NCI-H2171 treated with DMSO at 0.1 percent for 48 hours (cell line): ENCODE measurements at regions not wholly inside any gene's neighbourhood (a gene's known extent, or its start where the extent isn't known, plus 50 kb on each side); places are given as distances from the start of the nearest gene placed in this dataset.
"Not testable (repeated sequence)": the region's sequence is repeated elsewhere in the genome, so short reads cannot be mapped to it uniquely, and the experiment has no call there.

Experiments used
- DNase-seq: peaks from one replicate; lab custom pipeline; 2025; lab: John Stamatoyannopoulos, UW

DNA sequence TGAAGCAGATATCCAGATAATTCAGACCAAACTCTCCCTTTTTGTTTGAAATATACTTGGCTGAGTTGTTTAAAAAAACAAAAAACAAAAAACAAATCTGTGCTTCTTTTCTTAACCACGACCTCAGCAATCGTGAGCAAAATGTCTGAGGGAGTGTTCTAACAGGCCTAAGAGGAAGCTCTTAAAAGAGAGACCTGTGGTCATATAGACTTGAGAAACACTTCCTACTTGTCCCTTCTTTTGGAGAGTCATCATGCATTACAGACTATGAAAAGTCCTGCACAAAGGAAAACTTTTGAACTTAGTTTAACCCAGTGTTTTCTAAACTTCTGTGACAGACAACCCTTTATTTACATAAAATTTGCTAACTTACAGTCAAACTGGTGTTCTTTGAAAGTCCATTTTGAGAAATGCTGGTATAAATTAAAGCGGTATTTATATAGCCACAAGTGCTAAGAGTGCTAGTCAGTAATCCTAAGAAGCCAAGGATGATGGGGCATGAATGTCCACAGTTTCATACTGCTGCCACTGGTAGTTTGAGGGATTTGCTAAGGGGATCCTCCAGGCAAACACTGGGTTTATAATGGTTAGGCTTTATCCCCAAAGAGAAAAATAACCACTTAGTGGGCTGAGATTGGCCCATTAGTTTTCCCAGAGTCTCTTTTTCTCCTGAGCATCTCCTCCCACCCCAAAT is 199.8 kb downstream of the LRRC70 start:
- no peak for DNase-seq

DNA sequence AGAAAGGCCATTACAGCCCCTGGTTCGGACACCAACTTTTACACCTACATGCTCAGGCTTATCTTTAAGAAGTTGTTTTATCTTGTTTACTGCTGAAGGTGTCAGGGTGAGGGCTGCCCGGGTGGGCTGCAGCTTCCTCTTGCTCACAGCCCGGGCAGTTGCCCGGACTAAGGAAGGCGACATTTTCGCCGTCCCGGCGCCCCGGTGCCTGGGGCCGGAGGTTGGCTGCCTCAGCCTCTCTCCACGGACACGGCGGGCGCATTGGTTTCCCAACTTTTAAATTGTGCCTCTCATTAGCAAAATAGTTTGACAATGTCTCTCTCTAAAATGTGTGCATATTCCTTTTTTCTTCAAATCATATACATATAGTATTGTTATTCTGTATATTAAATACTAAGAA is 198.5 kb downstream of the LRRC70 start:
- DNase-seq, result not testable (repeated sequence)

DNA sequence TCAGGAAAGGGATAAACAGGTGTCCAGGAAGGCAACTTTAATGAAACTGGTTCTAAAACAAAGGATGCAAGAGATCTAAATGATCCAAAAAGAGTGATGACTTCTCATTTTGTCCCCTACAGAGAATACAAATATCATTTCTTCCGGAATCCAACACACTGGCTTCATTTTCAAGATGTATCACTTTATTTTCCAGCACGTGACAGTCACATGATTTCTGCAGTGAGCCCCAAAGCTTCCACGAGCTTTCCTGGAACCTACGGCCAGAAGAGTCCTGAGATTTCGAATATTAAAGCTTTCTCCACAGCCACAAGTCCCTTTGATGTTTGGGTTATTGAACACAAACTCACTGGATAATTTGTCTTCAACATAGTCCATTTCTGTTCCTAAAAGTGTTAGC is 198.0 kb downstream of the LRRC70 start:
- not testable (repeated sequence) for DNase-seq

DNA sequence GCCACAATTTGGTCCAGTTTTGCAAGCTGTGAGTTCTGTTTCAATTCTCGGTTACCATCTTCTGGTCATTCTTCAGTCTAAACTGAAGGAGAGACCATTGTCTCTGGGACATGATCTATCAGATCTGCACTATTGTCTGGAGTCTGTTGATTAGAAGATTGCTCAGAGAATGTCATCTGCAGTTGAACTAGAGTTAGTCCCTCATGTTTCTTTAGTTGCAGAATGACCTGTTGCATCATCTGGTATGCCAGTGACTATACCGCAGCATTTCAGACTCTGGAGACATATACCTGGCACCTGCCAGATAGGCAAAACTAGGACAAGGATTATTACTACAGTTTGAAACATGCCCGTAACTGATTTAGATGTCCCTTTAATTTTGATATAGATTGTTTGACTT is 194.8 kb downstream of the LRRC70 start:
- DNase-seq, result no peak

DNA sequence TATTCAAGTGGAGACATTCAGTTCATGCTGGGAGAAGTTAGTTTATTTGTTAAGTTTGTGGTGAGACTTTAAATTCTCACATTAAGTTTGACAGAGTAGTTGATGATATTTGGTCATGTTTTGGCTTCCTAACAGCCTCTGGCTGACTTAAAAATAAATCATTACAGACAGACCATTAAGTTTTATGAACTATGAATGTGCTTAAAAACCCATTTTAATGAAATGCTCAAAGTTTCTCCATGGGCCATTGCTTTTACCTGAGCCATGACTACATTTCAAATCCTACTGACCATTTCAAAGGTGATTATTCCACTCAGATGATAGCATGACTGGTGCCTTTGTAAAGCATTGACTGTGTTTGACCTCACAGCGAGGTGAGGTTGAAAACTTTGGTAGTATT is 192.7 kb downstream of the LRRC70 start:
- DNase-seq, result no peak

DNA sequence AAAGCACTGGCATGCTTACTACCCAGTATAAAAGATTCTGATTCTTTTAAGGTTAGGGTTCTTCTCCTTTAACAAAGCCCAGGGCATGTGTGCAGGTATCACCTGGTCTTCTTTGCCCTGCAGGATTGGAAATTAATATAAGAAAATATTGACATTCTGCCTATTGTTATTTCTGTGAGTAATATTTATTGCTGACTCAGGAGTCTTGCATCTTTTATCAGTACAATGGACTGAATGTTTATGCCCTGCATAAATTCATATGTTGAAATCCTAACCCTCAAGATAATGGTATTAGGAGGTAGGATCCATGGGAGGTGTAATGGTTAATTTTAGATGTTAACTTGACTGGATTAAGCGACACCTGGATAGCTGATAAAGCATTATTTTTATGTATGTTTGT is 189.0 kb downstream of the LRRC70 start:
- no peak for DNase-seq

DNA sequence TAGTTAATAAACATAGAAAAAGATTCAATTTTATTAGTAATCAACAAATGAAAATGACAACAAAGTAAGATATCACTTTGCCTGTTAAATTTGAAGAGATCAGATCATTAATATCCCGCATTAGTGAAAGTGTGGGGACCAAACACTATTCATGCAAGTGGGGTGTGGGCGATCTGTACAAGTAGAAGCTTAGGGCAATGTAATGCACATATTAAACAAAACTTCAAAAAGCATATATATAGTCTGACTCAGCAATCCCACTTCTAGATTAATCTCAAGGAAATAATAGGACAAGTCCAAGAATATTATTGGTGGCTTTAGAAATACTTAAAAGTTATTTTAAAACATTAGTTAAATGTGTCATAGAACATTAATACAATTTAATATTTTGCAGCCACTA is 188.5 kb downstream of the LRRC70 start:
- no peak for DNase-seq

DNA sequence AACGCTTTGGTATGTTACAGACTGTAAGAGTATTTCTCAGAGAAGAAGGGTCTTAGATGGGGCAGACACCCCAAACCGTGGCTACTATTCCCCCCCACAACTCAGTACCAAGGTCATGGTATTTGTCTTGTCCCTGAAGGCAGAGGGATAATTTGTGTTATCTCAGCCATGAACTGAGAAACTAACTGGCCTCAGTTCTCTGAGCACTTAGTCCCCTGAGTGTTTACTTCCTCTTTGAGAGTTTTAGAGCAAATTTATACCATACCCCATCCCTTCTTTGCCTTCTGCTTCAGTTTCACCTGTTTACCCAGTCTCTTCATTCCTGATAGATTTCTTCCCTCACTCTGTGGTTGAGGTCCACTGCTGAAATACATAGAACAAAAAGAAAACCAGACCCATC is 183.9 kb downstream of the LRRC70 start:
- no peak for DNase-seq

DNA sequence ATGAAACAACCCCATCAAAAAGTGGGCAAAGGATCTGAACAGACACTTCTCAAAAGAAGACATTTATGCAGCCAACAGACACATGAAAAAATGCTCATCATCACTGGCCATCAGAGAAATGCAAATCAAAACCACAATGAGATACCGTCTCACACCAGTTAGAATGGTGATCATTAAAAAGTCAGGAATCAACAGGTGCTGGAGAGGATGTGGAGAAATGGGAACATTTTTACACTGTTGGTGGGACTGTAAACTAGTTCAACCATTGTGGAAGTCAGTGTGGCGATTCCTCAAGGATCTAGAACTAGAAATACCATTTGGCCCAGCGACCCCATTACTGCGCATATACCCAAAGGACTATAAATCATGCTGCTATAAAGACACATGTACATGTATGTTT is 179.1 kb downstream of the LRRC70 start:
- DNase-seq, result not testable (repeated sequence)

DNA sequence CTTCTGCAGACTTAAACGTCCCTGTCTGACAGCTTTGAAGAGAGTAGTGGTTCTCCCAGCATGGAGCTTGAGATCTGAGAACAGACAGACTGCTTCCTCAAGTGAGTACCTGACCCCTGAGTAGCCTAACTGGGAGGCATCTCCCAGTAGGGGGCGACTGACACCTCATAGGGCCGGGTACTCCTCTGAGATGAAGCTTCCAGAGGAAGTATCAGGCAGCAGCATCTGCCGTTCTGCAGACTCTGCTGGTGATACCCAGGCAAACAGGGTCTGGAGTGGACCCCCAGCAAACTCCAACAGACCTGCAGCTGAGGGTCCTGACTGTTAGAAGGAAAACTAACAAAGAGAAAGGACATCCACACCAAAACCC is 174.4 kb downstream of the LRRC70 start:
- DNase-seq, result not testable (repeated sequence)

DNA sequence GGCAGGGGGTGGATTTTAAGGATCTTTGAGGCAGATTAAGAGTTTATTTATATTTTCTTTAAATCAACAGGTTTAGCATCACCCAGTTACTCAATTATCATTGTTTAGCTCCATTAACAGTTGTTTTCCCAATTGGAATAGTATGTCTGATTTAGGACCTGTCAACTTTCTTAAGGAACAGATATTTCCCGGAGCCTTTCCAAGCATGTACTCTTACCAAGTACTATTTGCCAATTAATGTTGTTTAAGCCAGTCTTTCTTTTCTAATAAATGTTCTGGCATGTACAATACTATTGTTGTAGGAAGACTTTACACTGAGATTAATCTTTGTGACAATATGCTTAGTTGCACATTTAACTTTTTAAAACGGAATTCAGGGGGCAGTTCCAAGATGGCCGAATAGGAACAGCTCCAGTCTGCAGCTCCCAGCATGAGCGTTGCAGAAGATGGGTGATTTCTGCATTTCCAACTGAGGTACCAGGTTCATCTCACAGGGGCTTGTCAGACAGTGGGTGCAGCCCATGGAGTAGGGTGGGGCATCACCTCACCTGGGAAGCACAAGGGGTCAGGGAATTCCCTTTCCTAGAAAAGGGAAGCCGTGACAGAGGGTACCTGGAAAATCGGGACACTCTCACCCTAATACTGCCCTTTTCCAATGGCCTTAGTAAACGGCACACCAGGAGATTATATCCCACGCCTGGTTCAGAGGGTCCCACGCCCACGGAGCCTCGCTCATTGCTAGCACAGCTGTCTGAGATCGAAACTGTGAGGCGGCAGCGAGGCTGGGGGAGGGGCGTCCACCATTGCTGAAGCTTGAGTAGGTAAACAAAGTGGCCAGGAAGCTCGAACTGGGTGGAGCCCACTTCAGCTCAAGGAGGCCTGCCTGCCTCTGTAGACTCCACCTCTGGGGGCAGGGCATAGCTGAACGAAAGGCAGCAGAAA is 173.7 kb downstream of the LRRC70 start:
- DNase-seq, result not testable (repeated sequence)

DNA sequence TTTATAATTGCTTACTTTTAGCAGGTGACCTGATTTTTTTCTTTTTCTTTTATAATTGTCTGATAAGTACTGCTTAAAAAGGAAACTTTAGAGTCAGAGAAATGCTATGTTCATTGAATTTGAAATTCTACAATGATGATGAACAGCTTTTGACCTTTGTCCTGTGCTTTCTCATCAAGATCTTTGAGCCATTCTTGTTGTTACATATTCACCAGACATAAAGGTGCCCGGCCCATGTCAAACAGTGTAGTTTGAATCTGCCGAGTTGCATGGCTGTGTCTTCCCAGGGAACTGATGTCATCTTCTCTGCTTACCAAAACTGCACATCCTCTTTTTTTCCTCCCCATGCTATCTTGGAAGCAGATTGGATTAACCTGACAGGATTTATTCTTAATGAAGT is 163.6 kb downstream of the LRRC70 start:
- no peak for DNase-seq

DNA sequence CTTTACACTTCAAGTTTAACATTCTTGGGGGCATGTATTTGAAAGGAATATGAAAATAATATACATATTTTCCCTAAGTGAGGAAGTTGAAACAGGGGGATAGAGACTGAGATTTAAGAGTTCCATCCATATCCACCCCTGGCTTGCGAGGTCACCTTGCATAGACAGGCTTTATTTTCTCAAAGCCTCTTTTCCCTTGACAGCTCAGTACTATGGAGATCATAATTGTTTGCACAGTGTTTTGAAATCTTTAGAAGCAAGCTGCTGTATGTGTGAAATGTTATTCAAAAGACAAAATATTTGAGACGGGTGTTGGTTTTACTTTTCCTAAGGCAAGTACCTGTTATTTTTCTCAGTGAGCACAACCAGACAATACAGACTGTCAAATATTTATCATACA is 163.1 kb downstream of the LRRC70 start:
- no peak for DNase-seq

DNA sequence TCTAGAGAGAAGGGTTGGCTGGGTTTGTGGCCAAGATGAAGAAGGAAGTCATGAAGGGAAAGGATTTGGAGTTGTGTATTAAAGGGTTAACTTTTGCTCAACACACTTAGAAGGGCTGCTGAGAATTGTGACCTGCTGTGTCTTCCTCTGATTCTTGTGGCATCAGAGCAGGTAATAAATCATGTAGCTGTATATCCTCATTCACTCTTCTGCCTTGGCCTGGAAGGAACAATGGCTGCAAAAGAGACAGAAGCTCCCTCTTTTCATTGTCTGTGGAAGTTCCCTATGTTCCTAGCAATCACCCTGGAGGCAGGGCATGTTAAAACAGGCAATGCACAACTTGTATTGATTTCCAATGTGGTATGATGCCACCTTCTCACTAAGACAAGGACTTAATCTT is 159.1 kb downstream of the LRRC70 start:
- DNase-seq, result no peak

DNA sequence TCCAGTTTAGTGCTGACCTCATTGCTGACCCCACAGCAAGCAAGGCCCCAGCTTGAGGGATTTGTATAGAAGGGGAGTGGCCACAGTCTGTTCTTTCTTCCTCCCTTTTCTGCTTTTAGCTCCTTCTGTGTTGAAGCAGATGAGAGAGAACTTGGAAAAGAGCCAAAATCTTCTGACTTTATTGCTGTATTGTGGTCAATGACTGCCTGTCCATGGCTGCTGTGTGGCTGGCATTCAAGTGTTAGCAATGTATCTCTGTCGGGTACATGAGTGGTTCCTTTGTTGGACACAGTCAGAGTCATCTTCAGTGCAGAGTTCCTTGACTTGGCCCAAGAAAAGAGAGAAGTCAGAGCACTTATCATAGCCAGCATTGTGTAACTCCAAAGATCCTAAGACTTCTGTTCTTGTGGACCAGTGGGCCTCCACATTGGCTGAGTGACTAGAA is 154.1 kb downstream of the LRRC70 start:
- DNase-seq, result no peak

DNA sequence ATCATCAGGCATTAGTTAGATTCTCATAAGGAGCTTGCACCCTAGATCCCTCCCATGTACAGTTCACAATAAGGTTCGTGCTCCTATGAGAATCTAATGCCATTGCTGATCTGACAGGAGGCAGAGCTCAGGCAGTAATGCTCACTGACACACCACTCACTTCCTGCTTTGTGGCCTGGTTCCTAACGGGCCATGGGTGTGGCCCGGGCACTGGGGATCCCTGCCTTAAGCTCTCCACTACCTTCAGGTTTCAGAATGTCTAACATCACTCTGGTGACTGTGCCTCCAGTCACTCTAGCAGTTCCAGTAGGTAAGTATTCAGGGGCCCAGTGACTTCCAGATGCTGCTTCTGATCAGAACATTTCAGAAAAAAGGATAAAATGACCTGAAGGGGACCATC is 152.4 kb downstream of the LRRC70 start:
- DNase-seq, result no peak

DNA sequence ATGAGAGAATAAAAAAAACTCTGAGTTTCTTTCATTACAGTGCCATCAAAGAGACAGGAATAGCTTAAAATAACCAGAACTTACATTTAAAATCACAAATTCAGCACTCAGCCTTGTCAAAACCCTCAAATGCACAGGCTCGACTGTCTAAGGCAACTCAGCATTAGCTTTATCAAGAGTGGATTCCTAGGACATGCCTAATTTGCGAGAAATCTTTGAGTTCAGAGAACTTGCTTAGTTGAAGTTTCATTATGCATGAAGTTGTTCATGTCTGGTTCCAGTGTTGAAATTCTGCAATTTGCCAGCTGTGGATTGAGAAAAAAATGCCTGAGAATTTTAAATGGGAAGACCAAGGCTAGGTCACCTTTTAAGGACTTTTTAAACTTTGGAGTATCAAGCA is 151.1 kb downstream of the LRRC70 start:
- DNase-seq, result no peak

DNA sequence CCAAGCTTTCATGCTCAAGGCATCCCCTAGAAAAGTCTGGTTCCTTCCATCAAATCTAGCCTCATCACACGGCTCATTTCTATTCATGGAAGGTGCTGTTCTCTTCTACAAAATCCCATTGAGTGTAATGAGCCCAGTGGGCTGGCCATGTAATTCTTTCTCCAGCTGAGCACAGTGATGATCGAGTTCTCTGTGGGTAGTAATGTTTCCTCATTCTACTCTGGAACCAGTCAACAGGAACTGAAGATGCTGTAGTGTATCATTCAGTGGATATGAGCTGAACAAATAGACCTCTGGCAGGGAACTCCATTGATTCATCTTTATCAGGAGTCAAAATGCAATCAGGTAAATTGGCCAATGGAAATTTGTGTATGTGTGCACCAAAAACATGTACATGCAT is 149.2 kb downstream of the LRRC70 start:
- no peak for DNase-seq

DNA sequence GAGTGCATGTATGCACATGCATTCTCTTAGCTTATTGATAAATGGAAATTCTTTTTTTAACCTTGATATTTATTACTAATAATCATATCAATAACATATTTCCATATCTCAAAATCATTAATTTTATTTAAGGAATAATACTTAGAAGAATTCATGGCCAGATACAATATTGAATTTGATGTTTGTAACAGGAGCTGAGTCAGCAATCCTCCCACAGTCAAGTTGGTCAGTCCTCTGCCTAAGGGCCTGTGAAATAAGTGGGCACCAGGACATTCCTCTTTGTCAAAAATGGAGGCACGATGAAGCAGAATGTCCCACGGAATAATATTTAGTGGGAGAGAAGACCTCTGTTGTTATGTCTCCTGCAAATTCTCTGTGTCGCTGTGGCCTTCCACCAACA is 148.6 kb downstream of the LRRC70 start:
- DNase-seq, result no peak

DNA sequence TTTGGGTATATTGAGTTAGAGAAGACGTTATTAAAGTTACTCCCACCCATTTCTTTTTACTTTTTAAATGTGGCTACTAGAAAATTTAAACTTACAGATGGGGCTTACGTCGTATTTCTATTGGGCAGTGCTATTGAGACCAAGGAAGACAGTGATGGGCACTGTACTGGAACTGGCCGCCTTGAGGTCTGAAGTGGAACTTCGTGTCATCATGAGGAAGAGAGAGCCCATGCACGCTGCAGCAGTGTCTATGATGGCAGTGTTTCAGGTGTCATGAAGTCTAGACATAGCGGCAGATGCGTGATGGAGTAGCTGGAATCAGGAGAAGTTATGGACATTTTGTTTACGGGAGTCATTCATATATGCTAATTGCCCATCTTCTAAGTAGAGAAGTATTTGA is 143.7 kb downstream of the LRRC70 start:
- DNase-seq, result no peak

DNA sequence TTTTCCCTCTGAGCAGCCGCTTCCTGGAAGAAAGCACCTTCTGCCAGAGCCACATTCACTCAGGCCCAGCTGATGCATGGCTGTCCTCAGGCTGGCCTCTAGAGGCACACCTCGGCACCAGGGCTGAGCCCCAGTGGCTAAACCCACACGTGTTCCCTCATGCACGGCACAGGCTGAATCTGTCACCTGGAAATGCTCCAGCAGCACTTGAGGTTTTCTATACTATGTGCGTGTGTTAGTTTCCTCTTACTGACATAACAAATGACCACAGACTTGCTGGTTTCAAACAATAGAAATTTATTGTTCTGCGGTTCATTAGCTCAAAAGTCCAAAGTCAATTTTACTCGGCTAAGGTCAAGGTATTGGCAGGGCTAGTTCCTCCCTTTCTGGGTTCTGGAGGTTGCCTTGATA is 141.4 kb downstream of the LRRC70 start:
- no peak for DNase-seq

DNA sequence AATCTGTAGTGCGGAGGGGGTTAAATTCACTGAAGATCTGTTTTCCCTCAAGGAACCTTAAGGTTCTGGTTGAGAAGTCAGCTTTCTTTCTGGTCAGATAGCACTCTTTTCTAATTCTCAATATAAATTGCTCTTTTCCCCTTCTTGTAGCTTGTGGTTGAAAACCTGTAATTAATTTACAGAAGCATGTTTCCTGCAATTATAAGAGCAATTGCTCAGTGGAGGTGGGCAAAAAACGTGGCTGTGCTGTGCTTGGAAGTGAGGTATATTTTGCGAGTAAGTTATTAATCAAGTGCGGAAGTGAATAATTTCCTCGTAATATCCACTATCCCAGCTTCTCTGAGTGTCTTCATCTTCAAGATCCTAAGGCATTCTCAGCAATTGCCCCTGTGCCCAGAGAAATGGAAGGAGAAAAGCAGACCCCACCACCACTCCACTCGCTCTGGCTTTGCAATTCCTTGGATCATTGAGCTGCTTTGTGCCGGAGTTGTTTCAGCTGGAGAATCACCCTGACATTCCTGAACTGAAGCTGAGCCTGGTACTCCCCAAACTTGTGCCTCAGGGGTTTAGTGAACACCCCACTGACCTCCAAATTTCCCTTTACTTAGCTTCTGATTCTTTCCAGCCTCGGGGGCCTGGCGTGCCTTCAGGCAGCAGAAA is 140.6 kb downstream of the LRRC70 start:
- DNase-seq, result no peak

DNA sequence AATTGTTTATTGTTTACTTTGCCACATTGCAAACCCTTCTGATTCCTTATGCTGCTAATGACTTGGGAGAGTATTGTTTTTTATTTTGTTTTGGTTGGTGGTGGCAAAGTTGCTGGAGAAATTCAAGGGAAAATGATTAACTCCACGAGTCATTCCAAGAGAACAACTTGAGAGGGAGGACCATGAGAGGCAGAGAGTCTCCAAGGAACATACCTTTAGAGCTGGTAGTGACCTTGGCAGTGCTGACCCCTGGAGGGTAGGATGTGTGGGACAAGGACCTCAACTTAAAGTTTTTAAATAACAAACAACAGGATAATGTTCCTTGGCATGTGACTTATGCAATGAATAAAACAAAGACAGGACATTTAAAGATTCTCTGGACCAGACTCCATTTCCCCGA is 139.7 kb downstream of the LRRC70 start:
- no peak for DNase-seq
